Urinary bladder (tissue), 3 donors: ENCODE measurements at regions not wholly inside any gene's neighbourhood (a gene's known extent, or its start where the extent isn't known, plus 50 kb on each side); places are given as distances from the start of the nearest gene placed in this dataset.

Source experiments
- DNase-seq: peaks from one replicate; pipeline ENCODE4 v3.0.0-alpha.2; 2015; ENCODE audit errors: extremely low spot score
- H3K27ac ChIP-seq: one replicate; pipeline ENCODE4 v1.5.1; 2013; ENCODE audit warnings: low read depth, mild to moderate bottlenecking, moderate library complexity
- H3K36me3 ChIP-seq: one replicate; pipeline ENCODE4 v1.6.1; 2013; ENCODE audit warnings: mild to moderate bottlenecking, moderate library complexity; ENCODE audit not compliant: insufficient read depth
- H3K4me1 ChIP-seq: one replicate; pipeline ENCODE4 v1.6.1; 2013; ENCODE audit warnings: mild to moderate bottlenecking, moderate library complexity; ENCODE audit not compliant: insufficient read depth
- H3K4me3 ChIP-seq: one replicate; pipeline ENCODE4 v1.5.1; 2013; ENCODE audit warnings: low read depth, low read length
- WGBS: extraction: QIAGEN DNeasy Blood & Tissue Kit; methylation state at CpG from one replicate; pipeline ENCODE4 v1.1.7; 2013; 5-methylcytosine and 5-hydroxymethylcytosine counted together
- donor health status: healthy with polysubstance abuse.
- donor health status: healthy.

DNA sequence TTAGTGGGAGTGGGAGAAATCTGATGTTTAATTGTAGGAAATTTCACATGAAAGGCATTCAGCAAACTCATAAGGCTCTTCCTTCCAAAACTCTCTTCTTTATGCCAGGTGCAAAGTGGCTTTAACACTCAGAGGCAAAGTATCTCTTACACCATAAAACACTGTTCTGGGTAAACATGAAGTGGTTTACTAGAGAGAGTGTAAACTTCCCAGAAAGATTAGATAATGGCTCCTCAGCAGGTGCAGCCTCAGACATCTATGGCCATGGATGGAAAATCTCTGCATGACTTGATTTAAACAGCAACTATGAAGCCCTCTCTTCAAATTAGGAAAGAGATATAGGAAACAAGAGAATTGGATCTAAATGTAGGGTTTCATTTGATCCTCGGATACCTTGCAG is 583.1 kb upstream of the SALL1 start:
- Histone ChIP-seq H3K4me3 (no peak overlapping the region), H3K4me1 (no peaks in the 10 kb centered on the region), H3K27ac (no peak overlapping the region), H3K36me3 (no peaks in the 10 kb centered on the region)
- 36% methylated on average over 1 of the region's 1 CpG for WGBS
- no peak for DNase-seq

DNA sequence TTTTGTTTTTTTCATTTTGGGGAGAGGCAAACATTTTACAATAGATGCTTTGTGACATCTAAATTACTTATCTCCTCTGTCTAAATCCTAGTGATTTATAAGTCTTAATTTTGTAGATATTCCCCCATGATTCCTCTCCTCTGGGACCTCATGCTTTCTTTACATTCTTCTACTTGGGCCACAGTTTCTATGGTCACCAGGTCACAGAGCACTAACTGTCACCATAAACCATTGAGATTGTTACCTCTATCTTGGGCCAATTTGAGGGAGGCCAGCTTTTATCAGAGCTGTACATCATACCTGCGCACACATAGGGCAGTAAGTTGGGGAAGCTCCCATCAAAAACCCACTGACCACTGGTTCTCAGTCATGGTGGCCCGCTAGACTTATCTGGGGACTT is 582.1 kb upstream of the SALL1 start:
- no peak overlapping the region for H3K27ac ChIP-seq
- H3K4me3 ChIP-seq, result no peak overlapping the region
- DNase-seq, result no peak
- WGBS, result 88% methylated on average over 2 of the region's 2 CpGs
- H3K36me3 ChIP-seq, result no peaks in the 10 kb centered on the region
- no peaks in the 10 kb centered on the region for H3K4me1 ChIP-seq

DNA sequence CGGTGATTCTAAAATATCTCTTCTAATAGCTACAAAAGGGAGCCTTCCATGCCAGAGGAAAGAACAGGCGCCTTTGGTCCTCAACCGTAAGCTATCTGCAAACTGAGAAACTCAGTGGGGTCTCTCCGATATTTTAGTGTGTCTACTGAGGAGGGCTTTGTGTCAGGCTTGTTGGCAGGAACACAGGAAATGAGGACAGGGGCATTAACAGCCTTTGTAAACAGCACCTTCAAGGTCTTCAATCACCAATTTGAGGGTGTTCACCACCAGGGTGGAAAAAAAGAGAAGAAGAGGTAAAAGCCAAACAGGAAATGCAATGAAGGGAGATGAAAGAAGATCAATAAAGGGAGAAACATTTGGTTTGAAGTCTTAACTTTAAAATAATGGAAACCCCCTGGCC is 580.1 kb upstream of the SALL1 start:
- 42% methylated on average over 4 of the region's 4 CpGs for WGBS
- Histone ChIP-seq H3K4me3 (no peak overlapping the region), H3K27ac (no peak overlapping the region), H3K4me1 (no peaks in the 10 kb centered on the region), H3K36me3 (no peaks in the 10 kb centered on the region)
- no peak for DNase-seq

DNA sequence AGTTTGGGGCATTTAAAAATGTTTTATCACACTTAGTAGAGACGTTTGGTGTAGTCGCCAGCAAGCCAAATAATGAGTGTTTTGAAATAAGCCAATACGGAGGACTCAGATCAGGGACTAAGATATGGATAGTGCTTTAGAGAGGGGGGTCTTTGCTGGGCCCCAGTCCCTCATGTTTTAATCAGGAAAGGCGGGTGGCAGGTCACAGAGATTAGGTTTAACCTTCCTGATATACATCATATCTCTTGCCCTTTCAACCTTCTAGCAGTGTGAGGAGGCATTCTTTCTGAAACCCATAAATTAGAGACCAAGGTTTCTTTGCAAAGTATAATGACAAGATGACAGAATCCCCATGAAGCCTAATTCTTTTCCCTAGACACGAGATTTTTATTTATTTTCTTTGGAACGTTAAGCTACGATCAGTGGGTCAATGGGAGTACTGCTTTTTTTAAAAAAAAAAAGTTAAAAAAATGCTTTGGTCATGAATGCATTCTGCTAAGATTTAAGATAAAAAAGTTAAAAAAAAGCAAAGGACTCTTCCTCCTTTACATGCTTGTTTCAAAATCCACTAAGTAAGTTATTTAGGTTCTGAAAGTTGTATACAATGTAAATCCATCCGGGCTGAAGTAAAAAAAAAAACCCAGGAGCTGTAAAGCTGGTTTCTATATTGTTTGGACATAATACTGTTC is 572.1 kb upstream of the SALL1 start:
- no peaks in the 10 kb centered on the region for H3K36me3 ChIP-seq
- DNase-seq, result no peak
- 21% methylated on average over 8 of the region's 8 CpGs for WGBS
- no peak overlapping the region for H3K27ac ChIP-seq
- no peak overlapping the region for H3K4me3 ChIP-seq
- no peaks in the 10 kb centered on the region for H3K4me1 ChIP-seq

DNA sequence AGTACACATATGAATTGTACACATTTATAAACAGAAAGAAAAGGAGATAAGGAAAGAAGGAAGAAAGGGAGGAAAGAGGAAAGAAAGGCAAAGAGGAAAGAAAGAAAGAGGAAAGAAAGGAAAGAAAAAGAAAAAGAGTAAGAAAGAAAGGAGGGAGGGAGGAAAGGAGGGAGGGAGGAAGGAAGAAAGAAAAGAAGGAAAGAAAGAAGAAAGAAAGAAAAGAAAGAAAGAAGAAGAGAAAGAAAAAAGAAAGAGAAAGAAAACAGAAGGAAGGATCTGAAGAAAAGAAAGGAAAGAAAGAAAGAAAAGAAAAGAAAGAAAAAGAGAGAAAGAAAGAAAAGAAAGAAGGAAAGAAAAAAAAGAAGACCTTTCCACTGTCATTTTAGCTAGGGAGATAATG is 571.4 kb upstream of the SALL1 start:
- H3K36me3 ChIP-seq, result no peaks in the 10 kb centered on the region
- no peak overlapping the region for H3K27ac ChIP-seq
- no peaks in the 10 kb centered on the region for H3K4me1 ChIP-seq
- DNase-seq, result no peak
- no peak overlapping the region for H3K4me3 ChIP-seq

DNA sequence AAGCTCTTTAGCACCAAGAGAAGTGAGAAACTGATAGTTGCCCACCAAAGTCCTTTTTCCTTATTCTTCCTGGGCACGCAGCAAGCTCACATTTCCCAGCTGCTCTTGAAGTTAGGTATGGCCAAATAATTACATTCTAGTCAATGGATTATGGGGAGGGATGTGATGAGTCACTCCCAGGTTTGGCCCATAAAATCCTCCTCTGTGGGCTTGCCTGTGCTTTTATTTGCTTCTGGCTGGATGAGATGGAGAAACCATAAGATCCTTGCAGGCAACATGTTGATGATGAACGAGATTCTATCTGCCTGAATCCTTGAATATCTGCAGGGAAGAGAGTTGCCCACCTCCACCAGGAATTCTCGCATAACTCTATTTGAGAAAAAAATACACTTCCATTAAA is 568.3 kb upstream of the SALL1 start:
- Histone ChIP-seq H3K36me3 (no peaks in the 10 kb centered on the region), H3K4me1 (no peaks in the 10 kb centered on the region), H3K27ac (no peak overlapping the region), H3K4me3 (no peak overlapping the region)
- no peak for DNase-seq
- 77% methylated on average over 3 of the region's 3 CpGs for WGBS

DNA sequence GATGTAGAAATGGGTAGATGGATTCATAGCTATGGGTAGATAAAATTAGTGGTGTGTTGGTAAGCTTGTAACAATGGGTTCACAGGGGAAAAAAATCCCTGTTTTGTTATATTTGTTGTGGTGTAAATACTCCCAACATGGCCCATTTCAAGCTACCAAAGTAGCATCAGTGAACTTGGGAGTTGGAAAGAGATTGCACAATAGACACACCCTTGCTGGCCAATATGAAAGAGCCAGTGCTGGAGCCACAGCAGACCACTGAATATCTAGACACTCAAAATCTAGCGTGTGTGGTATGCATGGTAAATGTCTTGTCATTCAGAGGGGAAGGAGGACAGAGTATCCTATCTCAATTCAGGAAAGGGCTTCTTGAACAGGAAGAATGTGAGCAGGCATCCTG is 565.1 kb upstream of the SALL1 start:
- no peak for DNase-seq
- WGBS, result 72% methylated on average over 1 of the region's 1 CpG
- H3K27ac ChIP-seq, result no peak overlapping the region

DNA sequence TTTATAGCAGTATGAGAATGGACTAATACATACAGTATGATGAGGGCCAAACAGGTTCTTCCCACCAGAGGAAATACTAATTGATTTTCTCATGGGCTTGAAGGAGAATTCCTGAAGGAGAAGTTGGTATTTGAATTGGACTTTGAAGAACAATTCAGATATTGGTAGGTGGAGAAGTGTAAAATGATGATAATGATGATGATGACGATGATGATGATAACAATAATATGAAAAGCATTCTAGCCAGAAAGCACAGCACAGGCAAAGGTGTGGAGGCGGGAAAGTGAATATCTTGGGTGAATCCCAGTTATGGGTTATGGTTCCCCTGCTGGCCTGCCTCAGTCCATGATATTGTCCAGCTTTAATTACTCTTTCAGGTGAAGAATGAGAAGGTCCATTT is 562.4 kb upstream of the SALL1 start:
- Histone ChIP-seq H3K4me1 (no peaks in the 10 kb centered on the region), H3K27ac (no peak overlapping the region), H3K36me3 (no peaks in the 10 kb centered on the region), H3K4me3 (no peak overlapping the region)
- 92% methylated on average over 2 of the region's 2 CpGs for WGBS
- no peak for DNase-seq

More for the DNA sequence above, 565.1 kb upstream of the SALL1 start:
- Histone ChIP-seq H3K4me3 (no peak overlapping the region), H3K36me3 (no peaks in the 10 kb centered on the region), H3K4me1 (no peaks in the 10 kb centered on the region)

DNA sequence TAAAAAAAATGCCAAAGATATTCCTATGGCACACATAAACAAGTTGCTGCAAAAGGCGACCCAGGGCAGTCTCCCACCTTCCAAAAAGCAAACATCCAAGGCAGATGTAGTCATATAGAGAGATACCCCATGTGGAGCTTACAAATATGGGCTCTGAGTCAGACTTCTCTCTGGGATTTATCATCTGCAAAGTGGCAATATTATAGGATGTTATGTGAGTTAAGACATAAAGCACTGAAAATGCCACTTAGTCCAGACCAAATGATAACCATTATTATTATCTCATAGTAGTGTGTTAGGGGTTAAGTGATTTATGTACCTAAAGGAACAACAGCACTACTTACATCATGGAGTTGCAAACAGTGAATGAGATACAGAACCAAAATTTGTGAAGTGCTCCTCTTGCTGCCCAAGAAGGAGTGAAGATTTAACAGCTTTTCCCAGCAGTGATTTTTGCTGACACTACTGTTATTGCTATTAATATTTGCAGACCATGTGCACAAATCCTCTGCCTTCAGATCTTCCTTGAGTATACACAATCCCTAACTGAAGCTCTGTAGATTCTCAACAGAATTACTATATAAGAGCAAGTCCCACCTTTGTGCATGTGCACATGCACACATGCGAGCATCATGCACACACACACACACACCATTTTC is 560.0 kb upstream of the SALL1 start:
- H3K4me1 ChIP-seq, result no peaks in the 10 kb centered on the region
- WGBS, result 61% methylated on average over 2 of the region's 2 CpGs
- H3K4me3 ChIP-seq, result no peak overlapping the region
- no peak overlapping the region for H3K27ac ChIP-seq
- no peak for DNase-seq
- H3K36me3 ChIP-seq, result no peaks in the 10 kb centered on the region

DNA sequence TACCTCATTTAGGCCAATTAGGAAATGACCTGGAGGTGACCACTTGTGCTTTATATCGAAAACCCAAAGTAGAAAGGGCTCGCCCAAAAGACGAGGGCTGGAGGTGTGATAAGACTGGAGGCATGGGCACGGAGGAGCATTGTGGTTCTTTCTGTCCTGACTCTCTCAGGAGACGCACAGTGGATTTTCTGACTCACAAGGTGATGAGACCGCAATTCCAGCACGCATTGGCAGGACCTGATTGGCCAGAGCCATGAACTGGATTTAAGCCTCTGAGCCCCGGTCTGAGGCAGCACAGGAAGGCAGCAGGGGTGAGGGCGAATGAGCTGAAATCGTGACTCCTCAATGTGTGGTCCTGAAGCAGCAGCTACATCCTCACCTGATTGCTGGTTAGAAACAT is 559.1 kb upstream of the SALL1 start:
- Histone ChIP-seq H3K4me1 (no peaks in the 10 kb centered on the region), H3K27ac (no peak overlapping the region), H3K36me3 (no peaks in the 10 kb centered on the region), H3K4me3 (no peak overlapping the region)
- DNase-seq, result no peak
- 55% methylated on average over 10 of the region's 10 CpGs for WGBS

DNA sequence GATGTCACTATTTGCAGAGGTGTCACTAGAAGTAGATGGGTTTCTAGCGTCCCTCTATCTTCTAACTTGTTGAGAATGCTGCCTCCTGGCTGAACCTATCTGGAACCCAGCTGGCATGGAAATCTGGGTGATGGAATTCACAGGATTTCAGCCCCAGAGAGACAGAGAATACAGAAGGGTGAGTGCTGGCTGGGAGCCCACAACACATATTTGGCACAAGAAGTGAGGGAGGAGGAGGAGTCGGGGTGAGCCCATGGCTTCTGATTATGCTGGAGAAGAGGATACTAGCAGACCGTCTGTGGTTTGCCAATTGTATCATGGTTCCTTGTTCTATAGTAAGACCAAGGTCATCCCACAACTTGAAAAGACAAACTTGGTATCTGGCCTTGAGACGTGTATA is 557.8 kb upstream of the SALL1 start:
- no peak overlapping the region for H3K4me3 ChIP-seq
- H3K4me1 ChIP-seq, result no peaks in the 10 kb centered on the region
- DNase-seq, result no peak
- no peak overlapping the region for H3K27ac ChIP-seq
- H3K36me3 ChIP-seq, result no peaks in the 10 kb centered on the region
- WGBS, result 59% methylated on average over 4 of the region's 4 CpGs

DNA sequence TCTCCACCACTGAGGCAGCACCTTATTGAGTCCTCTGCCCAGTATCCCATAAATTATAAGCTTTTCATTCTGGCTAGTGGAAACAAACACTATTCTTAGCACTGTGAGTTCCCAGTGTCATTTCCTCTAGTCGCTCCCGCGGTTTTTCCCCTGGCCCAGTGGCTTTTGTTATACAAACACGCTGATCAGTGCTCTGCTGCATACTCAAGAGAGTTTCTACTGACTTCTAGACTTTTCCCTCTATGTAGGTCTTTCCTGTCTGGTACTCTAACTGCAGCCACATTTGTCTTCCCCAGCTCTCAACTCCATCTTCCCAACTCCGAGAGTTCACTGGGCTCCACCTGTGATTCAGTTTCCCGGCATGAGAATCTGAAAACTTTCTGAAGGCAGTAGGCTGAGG is 556.6 kb upstream of the SALL1 start:
- Histone ChIP-seq H3K4me3 (no peak overlapping the region), H3K4me1 (no peaks in the 10 kb centered on the region), H3K27ac (no peak overlapping the region), H3K36me3 (no peaks in the 10 kb centered on the region)
- no peak for DNase-seq
- WGBS, result 55% methylated on average over 6 of the region's 6 CpGs

DNA sequence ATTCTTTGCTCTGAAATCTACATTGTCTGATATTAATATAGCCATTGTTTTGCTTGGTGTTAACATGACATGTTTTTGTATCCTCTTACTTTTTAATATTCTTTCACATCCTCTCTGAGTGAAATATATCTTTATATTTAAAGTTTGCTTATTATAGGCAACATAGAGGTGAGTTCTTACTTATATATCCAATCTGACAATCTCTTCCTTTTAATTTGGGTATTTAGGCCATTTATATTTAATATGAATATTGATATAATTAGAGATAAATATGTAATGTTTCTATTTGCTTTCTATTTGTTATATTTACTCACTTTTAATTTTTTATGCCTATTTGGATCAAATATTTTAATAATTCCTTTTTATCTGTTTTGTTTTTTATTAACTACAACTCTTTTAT is 554.1 kb upstream of the SALL1 start:
- H3K36me3 ChIP-seq, result no peaks in the 10 kb centered on the region
- DNase-seq, result no peak
- H3K4me3 ChIP-seq, result no peak overlapping the region
- no peak overlapping the region for H3K27ac ChIP-seq
- H3K4me1 ChIP-seq, result no peaks in the 10 kb centered on the region

DNA sequence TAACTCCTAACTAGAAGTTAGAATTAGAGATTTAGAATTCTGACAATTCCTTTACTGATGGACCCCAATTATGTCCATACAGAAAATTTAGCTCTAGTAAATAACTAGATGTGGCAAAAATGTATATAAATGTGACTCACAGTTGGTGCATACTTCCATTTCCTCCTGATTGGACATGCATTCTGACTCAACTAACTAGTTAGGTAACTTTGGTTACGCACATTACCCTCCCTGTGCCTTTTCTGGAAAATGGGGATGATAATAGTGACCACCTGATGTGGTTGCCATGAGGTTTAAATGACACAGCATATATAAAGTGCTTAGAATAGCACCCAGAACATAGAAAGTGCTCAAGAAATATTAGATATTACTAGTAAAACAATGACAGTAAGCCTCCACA is 550.0 kb upstream of the SALL1 start:
- Histone ChIP-seq H3K27ac (no peak overlapping the region), H3K4me1 (peaks cover 2% of the 10 kb centered on the region), H3K4me3 (no peak overlapping the region), H3K36me3 (no peaks in the 10 kb centered on the region)
- DNase-seq, result no peak
- 86% methylated on average over 1 of the region's 1 CpG for WGBS
